PFSK-1 (cell line): ENCODE measurements at regions not wholly inside any gene's neighbourhood (a gene's known extent, or its start where the extent isn't known, plus 50 kb on each side); places are given as distances from the start of the nearest gene placed in this dataset.

Experiments
- FOXP2 ChIP-seq: optimal IDR thresholded peaks from 2 replicates; pipeline ENCODE3; 2011; ENCODE audit warnings: borderline replicate concordance, control low read depth, inconsistent platforms; ENCODE audit not compliant: insufficient read depth; ENCODE audit errors: extremely low read length, extremely low read depth
- POLR2AphosphoS5 ChIP-seq: IDR thresholded peaks from 2 replicates; pipeline ENCODE4 v1.6.1; 2012; ENCODE audit warnings: low read depth, mild to moderate bottlenecking, control low read depth, low read length, moderate library complexity
- REST ChIP-seq, 2 experiments: IDR thresholded peaks; 2 replicates each; pipeline versions ENCODE4 v1.6.1 to v1.8.0; 2011 to 2012; ENCODE audit warnings: low read depth in 2 of 2, low read length in 2 of 2, control low read depth in 1 of 2, inconsistent platforms in 1 of 2, mild to moderate bottlenecking in 1 of 2, moderate library complexity in 1 of 2; ENCODE audit not compliant: insufficient read depth in 1 of 2
- SIN3A ChIP-seq: IDR thresholded peaks from 2 replicates; pipeline ENCODE4 v1.6.1; 2012; ENCODE audit warnings: mild to moderate bottlenecking, low read length, moderate library complexity, borderline replicate concordance; ENCODE audit not compliant: insufficient read depth
- TAF1 ChIP-seq: IDR thresholded peaks from 2 replicates; pipeline ENCODE4 v1.6.1; 2012; ENCODE audit warnings: low read length, control low read depth, borderline replicate concordance; ENCODE audit not compliant: insufficient read depth

- no peak for TF ChIP-seq TAF1
- TF ChIP-seq POLR2AphosphoS5 = no peak
- no peak for TF ChIP-seq SIN3A
- no peak for TF ChIP-seq FOXP2
- TF ChIP-seq REST (IDR thresholded peaks at IDR 0.05; ENCODE audit: insufficient read depth in 1 of 2, low read depth in 2 of 2, low read length in 2 of 2) = no peak
Measured at GRCh38 chr13:91014696-91015095, 332.8 kb upstream of the MIR17HG start.

DNA sequence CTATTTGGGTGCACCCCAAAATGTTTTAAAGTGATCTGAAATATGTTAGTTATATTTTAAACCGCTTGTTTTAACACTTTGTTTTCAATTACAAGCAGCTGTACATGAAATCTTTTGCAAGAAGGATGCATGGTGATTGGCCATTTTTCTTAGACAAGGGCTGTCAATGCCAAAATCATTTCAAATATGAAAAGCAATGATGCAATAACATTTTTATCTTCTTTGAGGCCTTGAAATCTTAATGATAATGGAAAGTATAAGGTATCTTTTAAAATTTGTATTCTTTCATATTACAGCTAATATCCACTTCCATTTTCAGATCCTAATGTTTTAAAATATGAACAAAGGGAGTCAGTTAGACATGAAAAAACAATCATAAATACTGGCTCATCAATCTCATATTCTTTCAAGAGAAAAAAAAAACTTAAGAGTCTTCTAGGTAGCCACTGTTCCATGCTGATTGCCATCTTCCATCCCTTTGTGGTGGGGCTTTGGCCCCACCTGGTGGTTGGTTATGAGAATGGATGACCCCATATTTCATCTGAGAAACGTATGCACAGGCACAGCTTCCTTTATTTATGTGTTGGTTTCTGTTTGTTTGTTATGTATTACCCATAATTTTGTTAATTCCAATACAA, 330.3 kb upstream of the MIR17HG start:
- TF ChIP-seq FOXP2 = no peak
- no peak for TF ChIP-seq POLR2AphosphoS5
- TF ChIP-seq SIN3A = no peak
- no peak for TF ChIP-seq TAF1
- TF ChIP-seq REST (IDR thresholded peaks at IDR 0.05; ENCODE audit: insufficient read depth in 1 of 2, low read depth in 2 of 2, low read length in 2 of 2) = no peak

- TF ChIP-seq REST (IDR thresholded peaks at IDR 0.05; ENCODE audit: insufficient read depth in 1 of 2, low read depth in 2 of 2, low read length in 2 of 2) (no peak), SIN3A (no peak), POLR2AphosphoS5 (no peak), TAF1 (no peak), FOXP2 (no peak)
Measured at GRCh38 chr13:91017669-91018053, 329.8 kb upstream of the MIR17HG start.

GRCh38 chr13:91020461-91021034, 326.9 kb upstream of the MIR17HG start:
- no peak for TF ChIP-seq SIN3A
- no peak for TF ChIP-seq FOXP2
- TF ChIP-seq TAF1 = no peak
- no peak for TF ChIP-seq REST (IDR thresholded peaks at IDR 0.05; ENCODE audit: insufficient read depth in 1 of 2, low read depth in 2 of 2, low read length in 2 of 2)
- TF ChIP-seq POLR2AphosphoS5 = no peak
